GM19240 (cell line): ENCODE measurements at regions not wholly inside any gene's neighbourhood (a gene's known extent, or its start where the extent isn't known, plus 50 kb on each side); places are given as distances from the start of the nearest gene placed in this dataset.
"Not testable (repeated sequence)": the region's sequence is repeated elsewhere in the genome, so short reads cannot be mapped to it uniquely, and the experiment has no call there.

ENCODE experiments used
- DNase-seq: peaks from one replicate; pipeline ENCODE4 v3.0.0; 2011; ENCODE audit warnings: low spot score; ENCODE audit not compliant: insufficient read length

DNA sequence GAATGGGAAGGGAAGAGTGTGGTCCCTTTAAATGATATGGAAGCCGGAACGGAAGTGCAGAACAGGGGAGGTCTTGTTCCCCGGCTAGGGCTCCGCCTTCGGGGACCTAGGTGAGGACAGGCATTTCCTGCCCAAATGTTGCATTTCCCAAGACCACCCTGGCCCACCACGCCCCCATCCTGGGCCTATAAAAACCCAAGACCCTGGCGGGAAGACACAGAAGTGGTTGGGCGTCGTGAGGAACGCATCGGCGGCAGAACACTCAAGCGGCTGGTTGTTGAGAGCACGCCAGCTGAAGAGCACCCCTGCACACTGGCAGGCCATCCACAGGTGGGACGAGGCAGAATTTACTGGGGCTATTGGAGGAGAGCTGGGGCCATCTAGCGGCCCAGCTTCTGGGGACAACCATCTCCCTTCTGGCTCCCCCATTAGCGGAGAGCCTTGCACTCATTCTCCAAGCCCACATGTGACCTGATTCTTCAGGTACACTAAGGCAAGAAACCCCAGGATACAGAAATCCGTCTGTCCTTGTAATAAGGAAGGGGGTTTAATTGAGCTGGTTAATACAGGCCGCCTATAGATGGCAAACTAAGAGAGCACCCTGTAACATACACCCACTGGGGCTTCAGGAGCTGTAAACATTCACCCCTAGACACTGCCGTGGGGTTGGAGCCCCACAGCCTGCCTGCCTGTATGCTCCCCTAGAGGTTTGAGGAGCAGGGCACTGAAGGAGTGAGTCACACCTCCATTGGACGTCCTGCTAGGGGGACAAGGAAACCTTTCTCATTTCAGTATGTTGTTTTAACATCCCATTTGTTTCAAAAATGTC lies 1327.9 kb downstream of the BRINP3 start:
- no peak for DNase-seq

GRCh38 chr1:189150624-189151023 lies 1327.0 kb downstream of the BRINP3 start:
- DNase-seq, result no peak

GRCh38 chr1:189151361-189151760 lies 1326.3 kb downstream of the BRINP3 start:
- no peak for DNase-seq

DNA sequence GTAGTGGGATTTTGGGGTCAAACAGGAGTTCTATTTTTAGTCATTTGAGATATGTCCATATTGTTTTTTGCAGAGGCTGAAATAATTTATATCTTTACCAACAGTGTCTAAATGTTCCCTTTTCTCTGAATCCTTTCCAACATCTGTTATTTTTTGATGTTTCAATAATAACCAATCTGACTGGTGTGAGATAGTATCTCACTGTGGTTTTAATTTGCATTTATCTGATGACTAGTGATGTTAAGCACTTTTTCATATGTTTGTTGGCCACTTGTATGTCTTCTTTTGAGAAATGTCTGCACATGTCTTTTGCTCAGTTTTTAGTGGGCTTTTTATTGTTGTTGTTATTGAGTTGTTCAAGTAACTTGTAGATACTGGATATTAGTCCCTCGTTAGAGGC lies 1325.0 kb downstream of the BRINP3 start:
- no peak for DNase-seq

DNA sequence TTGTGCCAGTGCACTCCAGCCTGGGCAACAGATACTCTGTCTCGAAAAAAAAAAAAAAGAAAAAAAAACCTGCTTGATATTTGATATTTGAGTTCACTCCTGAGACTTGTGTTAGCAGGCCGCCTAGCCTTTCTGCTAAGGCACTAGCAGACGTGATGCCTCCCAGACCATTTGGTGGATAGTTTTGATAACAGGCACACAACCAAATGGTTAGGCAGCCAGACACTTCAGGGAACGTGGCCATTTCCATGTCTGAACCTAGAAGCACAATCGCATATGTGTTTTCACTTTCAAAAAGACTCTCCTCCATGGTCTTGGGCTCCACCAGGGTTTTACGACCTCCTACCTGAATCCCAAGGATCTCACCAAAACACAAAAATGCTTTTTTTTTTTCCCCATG lies 1319.5 kb downstream of the BRINP3 start:
- DNase-seq, result no peak

DNA sequence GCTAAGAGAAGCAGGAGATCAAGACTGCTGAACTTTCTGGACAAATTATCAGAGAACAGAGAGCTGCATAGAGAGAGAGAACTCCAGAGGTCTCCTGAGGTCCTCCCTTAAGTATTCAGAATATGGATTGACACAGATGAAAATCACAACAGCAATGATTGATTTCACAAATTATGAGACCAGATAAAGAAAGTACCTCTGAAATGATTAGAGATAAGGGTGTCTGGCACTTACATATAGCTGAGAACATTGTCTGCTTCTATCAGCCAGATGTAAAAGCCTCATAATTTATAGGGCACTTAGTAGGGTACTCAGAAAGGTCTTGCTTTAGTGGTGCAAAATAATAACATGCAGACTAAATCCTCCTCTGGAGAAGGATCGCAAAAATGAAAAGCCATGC lies 1301.8 kb downstream of the BRINP3 start:
- DNase-seq, result no peak

DNA sequence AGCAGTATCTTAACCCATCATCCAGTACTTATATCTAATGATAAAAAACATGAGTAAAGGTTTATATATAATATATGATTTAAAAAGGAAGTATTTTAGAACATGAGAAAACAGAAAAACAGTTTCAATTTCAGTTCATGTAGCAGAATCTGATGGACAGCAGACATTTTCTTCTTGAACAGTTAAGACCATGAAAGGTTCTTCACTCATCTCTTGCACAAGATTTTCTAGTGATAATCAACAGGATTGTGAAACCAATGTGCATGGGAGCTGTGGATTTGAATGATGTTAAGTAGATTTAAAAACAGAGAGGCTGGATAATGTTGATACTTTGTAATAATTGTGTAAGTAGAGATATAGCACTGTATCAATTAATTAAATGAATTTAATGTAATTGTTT lies 1297.6 kb downstream of the BRINP3 start:
- no peak for DNase-seq

DNA sequence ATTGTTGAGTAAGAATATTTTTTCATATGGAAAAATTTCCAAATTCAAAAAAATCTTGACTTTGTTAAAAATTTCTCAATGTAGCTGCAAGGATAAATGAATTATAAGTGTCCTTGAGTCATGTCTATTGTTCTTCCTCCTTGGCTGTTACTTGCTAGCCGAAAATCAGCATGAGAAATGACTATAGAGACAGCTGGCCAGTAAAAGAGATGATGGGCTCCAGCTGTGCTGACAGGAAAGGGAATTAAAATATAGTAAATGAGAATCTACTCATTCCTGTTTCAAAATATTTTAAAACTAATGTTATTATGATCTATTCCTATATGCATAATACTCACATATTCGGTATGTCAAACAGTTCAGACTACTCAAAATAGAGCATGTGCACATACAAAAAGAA lies 1292.6 kb downstream of the BRINP3 start:
- no peak for DNase-seq

- DNase-seq, result no peak
Measured at GRCh38 chr1:189192741-189193520, 1284.7 kb downstream of the BRINP3 start.

GRCh38 chr1:189205863-189206262 lies 1271.8 kb downstream of the BRINP3 start:
- no peak for DNase-seq

- DNase-seq, result no peak
Measured at GRCh38 chr1:189206617-189207016, 1271.0 kb downstream of the BRINP3 start.

DNA sequence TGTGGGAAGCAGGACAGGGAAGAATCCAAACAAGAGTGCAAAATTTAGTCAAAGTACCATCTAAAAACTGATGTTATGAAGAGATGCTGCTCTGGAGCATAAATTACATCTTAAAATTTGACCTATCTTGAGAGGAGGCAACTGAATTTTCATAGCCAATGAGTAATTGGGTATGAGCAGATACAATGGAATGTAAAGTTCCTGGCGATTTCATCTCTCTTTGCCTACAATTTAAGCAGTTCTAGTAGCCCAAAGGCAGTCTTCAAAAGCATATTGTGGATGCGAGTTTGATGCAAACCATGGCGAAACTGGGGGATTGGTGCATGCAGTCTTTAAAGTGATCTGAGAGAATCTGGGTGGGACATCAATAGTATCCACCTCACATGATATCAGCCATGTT lies 1265.9 kb downstream of the BRINP3 start:
- no peak for DNase-seq

- no peak for DNase-seq
Measured at GRCh38 chr1:189212606-189213005, 1265.1 kb downstream of the BRINP3 start.

DNA sequence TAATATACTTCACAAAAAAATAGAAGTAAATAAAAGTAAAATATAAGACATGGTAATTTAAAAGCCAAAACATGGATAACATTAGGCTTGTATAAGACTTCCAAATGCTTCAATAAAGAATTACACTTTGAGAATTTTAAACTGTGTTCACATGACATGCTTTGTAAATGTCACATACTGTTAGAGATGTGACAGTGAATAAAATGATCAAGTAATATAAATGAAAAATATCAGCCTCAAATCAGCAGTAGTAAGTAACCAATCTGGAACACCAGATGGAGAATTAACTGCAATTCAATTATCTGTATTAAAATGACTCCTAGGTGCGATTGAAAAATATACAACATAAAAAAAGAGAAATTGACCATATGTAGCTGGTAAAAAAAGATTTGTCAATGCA lies 1260.8 kb downstream of the BRINP3 start:
- no peak for DNase-seq

- no peak for DNase-seq
Measured at GRCh38 chr1:189217646-189218045, 1260.0 kb downstream of the BRINP3 start.

DNA sequence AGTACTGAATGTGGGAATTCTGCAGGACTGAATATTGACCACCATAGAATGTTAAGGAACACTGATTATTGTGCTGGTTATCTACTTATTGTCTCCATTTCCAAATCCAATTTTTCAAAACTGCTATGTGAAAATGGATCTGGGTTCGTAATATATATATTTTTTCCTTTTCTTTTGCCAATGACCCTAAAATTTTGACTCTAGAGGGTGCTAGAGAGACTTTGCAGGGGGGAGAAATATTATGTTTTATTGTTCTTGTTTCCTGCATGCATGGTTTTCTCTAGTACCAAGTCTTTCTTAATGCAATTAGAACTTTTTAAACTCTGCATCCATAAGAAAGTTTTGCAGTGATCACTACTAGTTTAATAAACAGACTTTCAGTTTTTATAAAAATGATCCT lies 1256.9 kb downstream of the BRINP3 start:
- no peak for DNase-seq

DNA sequence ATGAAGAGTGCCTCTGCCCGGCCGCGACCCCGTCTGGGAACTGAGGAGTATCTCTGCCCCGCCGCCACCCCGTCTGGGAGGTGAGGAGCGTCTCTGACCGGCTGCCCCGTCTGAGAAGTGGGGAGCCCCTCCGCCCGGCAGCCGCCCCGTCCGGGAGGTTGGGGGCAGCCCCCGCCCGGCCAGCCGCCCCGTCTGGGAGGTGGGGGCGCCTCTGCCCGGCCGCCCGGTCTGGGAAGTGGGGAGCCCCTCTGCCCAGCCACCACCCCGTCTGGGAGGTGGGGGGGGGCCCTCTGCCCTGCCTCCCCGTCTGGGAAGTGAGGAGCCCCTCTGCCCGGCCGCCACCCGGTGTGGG lies 1251.9 kb downstream of the BRINP3 start:
- DNase-seq, result not testable (repeated sequence)

DNA sequence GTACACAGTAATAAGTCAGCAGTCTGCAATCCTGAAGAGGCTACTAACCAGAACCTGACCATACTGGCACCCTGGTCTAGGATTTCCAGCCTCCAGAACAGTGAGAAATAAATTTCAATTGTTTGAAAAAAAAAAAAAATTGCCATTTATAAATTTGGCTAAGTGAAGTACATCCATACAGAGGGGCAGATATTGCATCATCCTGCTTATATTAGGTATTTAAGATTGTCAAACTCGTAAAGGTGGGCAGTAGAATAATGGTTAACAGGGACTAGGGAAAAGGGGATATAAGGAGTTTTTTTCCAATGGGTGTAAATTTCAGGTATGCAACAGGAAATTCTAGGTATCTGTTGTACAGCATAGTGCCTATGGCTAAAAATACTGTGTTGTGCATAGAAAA lies 1250.9 kb downstream of the BRINP3 start:
- DNase-seq, result no peak

DNA sequence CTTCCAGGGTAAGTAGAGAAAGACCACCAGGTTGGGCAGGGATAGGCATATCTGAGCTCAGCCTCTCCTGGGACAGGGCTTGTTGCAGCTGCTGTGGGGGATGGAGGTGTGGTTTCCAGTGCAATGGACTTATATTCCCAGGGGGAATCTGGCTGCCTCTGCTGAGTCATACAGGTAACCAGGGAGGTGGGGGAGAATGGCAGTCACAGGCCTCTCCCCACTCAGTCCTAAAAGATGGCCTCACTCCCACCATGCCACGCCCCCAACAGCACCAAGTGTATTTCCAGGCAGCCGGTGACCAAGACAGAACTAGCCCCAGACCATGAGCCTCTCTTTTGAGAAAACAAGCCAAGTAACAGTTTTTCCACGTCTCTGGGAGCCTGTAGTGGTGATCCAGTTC lies 1240.7 kb downstream of the BRINP3 start:
- DNase-seq, result no peak

DNA sequence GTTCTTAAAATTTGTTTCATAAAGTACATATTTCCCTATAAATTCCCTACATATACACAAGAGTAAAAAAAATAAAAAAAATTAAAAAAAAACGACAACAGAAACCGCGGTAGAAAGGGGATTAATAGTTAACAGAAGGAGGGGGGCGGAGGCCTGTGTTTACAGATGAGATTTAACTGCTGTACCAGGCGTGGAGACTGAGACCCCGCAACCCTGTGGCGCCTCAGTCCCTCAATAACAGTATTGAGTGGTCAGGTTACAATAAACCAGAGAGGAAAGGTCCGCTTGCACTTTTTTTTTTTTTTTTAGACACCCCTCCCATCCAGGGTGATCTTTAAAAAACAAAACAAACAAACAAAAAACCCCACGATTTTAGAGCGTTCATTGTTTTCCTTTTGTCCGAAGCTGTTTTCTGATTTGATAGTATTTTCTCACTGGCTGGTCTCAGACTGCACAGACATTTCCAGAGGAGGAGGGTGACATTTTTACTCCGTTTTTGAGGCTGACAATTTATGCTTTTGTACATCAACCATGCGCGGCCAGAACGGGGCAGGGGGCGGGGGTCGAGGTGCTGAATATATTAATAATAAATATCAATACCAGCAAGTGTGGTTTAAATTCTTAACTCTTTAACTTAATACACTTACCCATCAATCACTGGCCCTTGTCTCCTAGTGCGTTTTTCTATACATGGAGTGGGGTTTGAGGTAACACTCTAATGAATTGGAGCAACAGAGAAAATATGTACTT lies 1223.9 kb downstream of the BRINP3 start:
- DNase-seq, result no peak

GRCh38 chr1:189261128-189261527 lies 1216.5 kb downstream of the BRINP3 start:
- DNase-seq, result not testable (repeated sequence)

- no peak for DNase-seq
Measured at GRCh38 chr1:189269011-189269410, 1208.7 kb downstream of the BRINP3 start.
